Trophoblast cell (in vitro differentiated cells and primary cell): ENCODE measurements at regions not wholly inside any gene's neighbourhood (a gene's known extent, or its start where the extent isn't known, plus 50 kb on each side); places are given as distances from the start of the nearest gene placed in this dataset.
"Not testable (repeated sequence)": the region's sequence is repeated elsewhere in the genome, so short reads cannot be mapped to it uniquely, and the experiment has no call there.

Experiments
- DNase-seq, 2 donors: peaks; one replicate each; pipeline ENCODE4 v3.0.0-alpha.2; 2016
- H2AFZ ChIP-seq: 2 replicates; pipeline ENCODE4 v1.6.1; 2013; ENCODE audit warnings: low read length, moderate library complexity, mild to moderate bottlenecking; ENCODE audit not compliant: insufficient read depth, poor library complexity
- H2AK5ac ChIP-seq: 2 replicates; pipeline ENCODE4 v1.6.1; 2013; ENCODE audit warnings: mild to moderate bottlenecking, low read length
- H2BK120ac ChIP-seq: 2 replicates; pipeline ENCODE4 v1.6.1; 2013; ENCODE audit warnings: low read length, mild to moderate bottlenecking, moderate library complexity; ENCODE audit not compliant: insufficient read depth, poor library complexity
- H2BK12ac ChIP-seq: 2 replicates; pipeline ENCODE4 v1.6.1; 2013; ENCODE audit warnings: mild to moderate bottlenecking, low read length, moderate library complexity
- H2BK5ac ChIP-seq: 2 replicates; pipeline ENCODE4 v1.6.1; 2013; ENCODE audit warnings: low read length, low read depth, moderate library complexity, mild to moderate bottlenecking; ENCODE audit not compliant: poor library complexity
- H3K14ac ChIP-seq: 2 replicates; pipeline ENCODE4 v1.6.1; 2013; ENCODE audit warnings: mild to moderate bottlenecking, low read length
- H3K18ac ChIP-seq: 2 replicates; pipeline ENCODE4 v1.6.1; 2013; ENCODE audit warnings: mild to moderate bottlenecking, low read length
- H3K23ac ChIP-seq: 2 replicates; pipeline ENCODE4 v1.6.1; 2013; ENCODE audit warnings: low read length
- H3K27ac ChIP-seq: 2 replicates; pipeline ENCODE4 v1.5.1; 2013; ENCODE audit warnings: low read depth, mild to moderate bottlenecking, inconsistent platforms, low read length, moderate library complexity
- H3K27me3 ChIP-seq: 2 replicates; pipeline ENCODE4 v1.6.1; 2013; ENCODE audit warnings: inconsistent platforms, mild to moderate bottlenecking, low read length, moderate library complexity; ENCODE audit not compliant: insufficient read depth
- H3K36me3 ChIP-seq, 2 experiments: 1 replicate in 1 of 2; 2 replicates in 1 of 2; pipeline ENCODE4 v1.6.1; 2013; ENCODE audit warnings: low read length in 2 of 2, mild to moderate bottlenecking in 2 of 2, moderate library complexity in 1 of 2; ENCODE audit not compliant: insufficient read depth in 2 of 2, control insufficient read depth in 1 of 2
- H3K4ac ChIP-seq: 2 replicates; pipeline ENCODE4 v1.6.1; 2013; ENCODE audit warnings: low read depth, mild to moderate bottlenecking, low read length, moderate library complexity
- H3K4me1 ChIP-seq, 2 experiments: 1 replicate in 1 of 2; 2 replicates in 1 of 2; pipeline ENCODE4 v1.6.1; 2013; ENCODE audit warnings: low read length in 2 of 2, mild to moderate bottlenecking in 2 of 2, moderate library complexity in 1 of 2; ENCODE audit not compliant: insufficient read depth in 2 of 2, control insufficient read depth in 1 of 2
- H3K4me2 ChIP-seq: 2 replicates; pipeline ENCODE4 v1.6.1; 2013; ENCODE audit warnings: inconsistent platforms, mild to moderate bottlenecking, low read length, moderate library complexity
- H3K4me3 ChIP-seq: 2 replicates; pipeline ENCODE4 v1.5.1; 2013; ENCODE audit warnings: mild to moderate bottlenecking, low read depth, low read length, inconsistent platforms
- H3K79me1 ChIP-seq: one replicate; pipeline ENCODE4 v1.6.1; 2013; ENCODE audit warnings: low read length
- H3K79me2 ChIP-seq: 2 replicates; pipeline ENCODE4 v1.6.1; 2013; ENCODE audit warnings: low read length, mild to moderate bottlenecking; ENCODE audit not compliant: control insufficient read depth, insufficient read depth, poor library complexity
- H3K9ac ChIP-seq: 2 replicates; pipeline ENCODE4 v1.6.1; 2013; ENCODE audit warnings: mild to moderate bottlenecking, low read length
- H3K9me3 ChIP-seq: 2 replicates; pipeline ENCODE4 v1.6.1; 2013; ENCODE audit warnings: low read depth, mild to moderate bottlenecking, control low read depth, inconsistent platforms, low read length; ENCODE audit not compliant: insufficient read depth
- H4K12ac ChIP-seq: 2 replicates; pipeline ENCODE4 v1.6.1; 2013; ENCODE audit warnings: low read depth, mild to moderate bottlenecking, low read length, moderate library complexity
- H4K8ac ChIP-seq: 2 replicates; pipeline ENCODE4 v1.6.1; 2013; ENCODE audit warnings: low read depth, mild to moderate bottlenecking, low read length, moderate library complexity
- H4K91ac ChIP-seq: one replicate; pipeline ENCODE4 v1.6.1; 2013; ENCODE audit warnings: low read depth, mild to moderate bottlenecking, low read length, moderate library complexity
- WGBS: extraction: QIAGEN DNeasy Blood & Tissue Kit; methylation state at CpG from one replicate; pipeline ENCODE4 v1.1.7; 2013; ENCODE audit warnings: missing lambda C conversion rate; ENCODE audit not compliant: insufficient read length, insufficient coverage; ENCODE audit errors: extremely low coverage; 5-methylcytosine and 5-hydroxymethylcytosine counted together

DNA sequence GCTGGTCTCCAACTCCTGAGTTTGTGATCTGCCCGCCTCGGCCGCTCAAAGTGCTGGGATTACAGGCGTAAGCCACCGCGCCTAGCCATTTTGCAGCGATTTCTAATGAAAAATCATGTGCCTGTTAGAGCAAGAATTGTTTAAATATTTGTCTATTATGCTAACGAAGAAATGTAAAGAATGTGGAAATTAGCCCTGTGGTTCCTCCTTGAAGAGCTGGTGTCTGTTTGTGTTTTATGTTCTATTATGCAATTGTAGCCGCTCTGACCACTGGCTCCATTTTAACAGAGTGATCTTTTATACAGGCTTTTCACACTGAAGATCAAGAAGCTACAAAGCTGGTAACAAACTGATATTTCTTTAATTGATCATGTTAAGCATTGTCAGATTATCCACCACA is 217.3 kb downstream of the USP22 start:
- H4K91ac ChIP-seq: no peak overlapping the region
- no peak overlapping the region for H2AFZ ChIP-seq
- H3K79me1 ChIP-seq: no peaks in the 10 kb centered on the region
- H4K8ac ChIP-seq: no peak overlapping the region
- peak in 1 of 2 donors; percentile 62 for DNase-seq
- no peak overlapping the region for H2BK120ac ChIP-seq
- H2AK5ac ChIP-seq: no peak overlapping the region
- peaks cover 2% of the 10 kb centered on the region for H3K9me3 ChIP-seq
- no peak overlapping the region for H4K12ac ChIP-seq
- no peak overlapping the region for H3K14ac ChIP-seq
- no peak overlapping the region for H3K4me2 ChIP-seq
- H3K9ac ChIP-seq: no peak overlapping the region
- no peaks in the 10 kb centered on the region for H3K27me3 ChIP-seq
- H3K4me1 ChIP-seq: peaks cover 3% of the 10 kb centered on the region in 2 experiments
- H2BK12ac ChIP-seq: no peak overlapping the region
- no peak overlapping the region for H3K27ac ChIP-seq
- H3K79me2 ChIP-seq: no peaks in the 10 kb centered on the region
- H2BK5ac ChIP-seq: no peak overlapping the region
- H3K23ac ChIP-seq: no peak overlapping the region
- no peak overlapping the region for H3K4me3 ChIP-seq
- H3K4ac ChIP-seq: no peak overlapping the region
- H3K36me3 ChIP-seq: no peaks in the 10 kb centered on the region
- H3K18ac ChIP-seq: no peak overlapping the region
- WGBS: no CpG with 5 or more reads among the region's 9 CpGs

DNA sequence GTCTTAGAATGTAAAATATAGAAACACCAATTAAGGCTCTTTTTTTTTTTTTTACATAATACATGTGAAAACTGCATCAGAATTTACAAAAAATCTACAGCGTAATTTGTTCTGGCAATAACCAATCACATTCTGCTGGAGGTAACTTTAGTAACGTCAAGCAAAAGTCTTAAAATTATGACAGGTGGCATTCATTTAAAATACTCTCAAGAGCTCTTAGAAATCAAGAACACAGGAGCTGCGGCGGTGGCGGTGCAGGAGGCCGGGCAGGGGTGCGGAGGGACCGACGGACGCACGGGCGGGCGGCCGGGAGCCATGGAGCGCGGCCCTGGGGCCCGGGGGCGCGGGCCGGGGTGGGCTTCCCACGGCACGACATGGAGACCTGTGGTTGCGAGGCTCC is 202.4 kb downstream of the USP22 start:
- not testable (repeated sequence) for H4K8ac ChIP-seq, H4K91ac ChIP-seq, H3K23ac ChIP-seq, H3K9ac ChIP-seq, DNase-seq, H4K12ac ChIP-seq, H3K36me3 ChIP-seq, H3K18ac ChIP-seq, H3K27ac ChIP-seq, H3K14ac ChIP-seq, H3K4ac ChIP-seq, H3K79me2 ChIP-seq, H2AK5ac ChIP-seq, H3K4me3 ChIP-seq, H3K4me1 ChIP-seq, H2BK120ac ChIP-seq, H3K27me3 ChIP-seq, H2BK5ac ChIP-seq, H3K9me3 ChIP-seq, H3K79me1 ChIP-seq, H2AFZ ChIP-seq, H3K4me2 ChIP-seq, H2BK12ac ChIP-seq
- WGBS: no CpG with 5 or more reads among the region's 23 CpGs

GRCh38 chr17:20840987-20841865 is 201.6 kb downstream of the USP22 start:
- H3K79me1 ChIP-seq, DNase-seq, H3K79me2 ChIP-seq, H4K8ac ChIP-seq, H3K27ac ChIP-seq, H3K4me1 ChIP-seq, H3K27me3 ChIP-seq, H2BK5ac ChIP-seq, H3K9ac ChIP-seq, H2AFZ ChIP-seq, H2AK5ac ChIP-seq, H2BK120ac ChIP-seq, H4K12ac ChIP-seq, H3K4me3 ChIP-seq, H3K23ac ChIP-seq, H2BK12ac ChIP-seq, H4K91ac ChIP-seq, H3K14ac ChIP-seq, H3K18ac ChIP-seq, H3K36me3 ChIP-seq, H3K4me2 ChIP-seq, H3K4ac ChIP-seq, H3K9me3 ChIP-seq: not testable (repeated sequence)
- no CpG with 5 or more reads among the region's 62 CpGs for WGBS

- H3K4ac ChIP-seq, H3K4me2 ChIP-seq, H3K23ac ChIP-seq, H3K27ac ChIP-seq, H3K18ac ChIP-seq, H3K36me3 ChIP-seq, H3K79me1 ChIP-seq, H3K27me3 ChIP-seq, H2AFZ ChIP-seq, H2BK12ac ChIP-seq, H3K4me1 ChIP-seq, H3K14ac ChIP-seq, H3K9ac ChIP-seq, H2AK5ac ChIP-seq, H4K12ac ChIP-seq, H4K8ac ChIP-seq, H3K9me3 ChIP-seq, H3K4me3 ChIP-seq, H4K91ac ChIP-seq, H2BK5ac ChIP-seq, DNase-seq, H3K79me2 ChIP-seq, H2BK120ac ChIP-seq: not testable (repeated sequence)
- no CpG with 5 or more reads among the region's 14 CpGs for WGBS
These were observed 200.8 kb downstream of the USP22 start for GRCh38 chr17:20842012-20842411.
